Upper lobe of right lung (tissue), 1 donor: ENCODE measurements at regions not wholly inside any gene's neighbourhood (a gene's known extent, or its start where the extent isn't known, plus 50 kb on each side); places are given as distances from the start of the nearest gene placed in this dataset.

Experiments
- ATAC-seq: fragments of 200-7000 bp; cut with Tn5 transposase; one replicate; pipeline ENCODE4 v1.9.1; 2020; ENCODE audit warnings: mild to moderate bottlenecking, moderate library complexity
- DNase-seq: peaks from one replicate; pipeline ENCODE4 v3.0.0-alpha.2; 2020
- H3K27ac ChIP-seq: fragments of 200-600 bp; one replicate; pipeline ENCODE4 v1.8.0; 2022
- H3K27me3 ChIP-seq: fragments of 200-600 bp; one replicate; pipeline ENCODE4 v1.8.0; 2022; ENCODE audit warnings: mild to moderate bottlenecking
- H3K36me3 ChIP-seq: fragments of 200-600 bp; one replicate; pipeline ENCODE4 v1.8.0; 2022
- H3K4me1 ChIP-seq: fragments of 200-600 bp; one replicate; pipeline ENCODE4 v1.8.0; 2022
- H3K4me3 ChIP-seq: fragments of 200-600 bp; one replicate; pipeline ENCODE4 v1.8.0; 2022; ENCODE audit warnings: mild to moderate bottlenecking
- H3K9me3 ChIP-seq: fragments of 200-600 bp; one replicate; pipeline ENCODE4 v1.8.0; 2022
- CTCF ChIP-seq: fragments of 200-600 bp; IDR thresholded peaks from one replicate; pipeline ENCODE4 v1.8.0; 2022; ENCODE audit warnings: antibody characterized with exemption
- intact Hi-C: fragments of 100-400 bp; cut with DNase I; formaldehyde crosslinking; loops from one replicate; pipeline ENCODE4 v1.11.0; 2022
- donor health status: DM: no; HTN: yes; CAD: no; lungs with severe emphysema.

GRCh38 chrX:115936008-115936407, 234.5 kb upstream of the AGTR2 start:
- TF ChIP-seq CTCF = no peak
- Histone ChIP-seq H3K4me3 (no peak overlapping the region), H3K4me1 (no peaks in the 10 kb centered on the region), H3K27me3 (no peaks in the 10 kb centered on the region), H3K36me3 (no peaks in the 10 kb centered on the region), H3K27ac (no peak overlapping the region), H3K9me3 (no peaks in the 10 kb centered on the region)
- no peak for ATAC-seq
- intact Hi-C loops = no loop called here
- no peak for DNase-seq

- intact Hi-C loops = no loop called here
- DNase-seq (no peak), ATAC-seq (no peak)
- no peaks in the 10 kb centered on the region for H3K4me1 ChIP-seq
- no peak overlapping the region for H3K27ac ChIP-seq
- no peaks in the 10 kb centered on the region for H3K36me3 ChIP-seq
- TF ChIP-seq CTCF = no peak
- no peaks in the 10 kb centered on the region for H3K27me3 ChIP-seq
- H3K9me3 ChIP-seq = no peaks in the 10 kb centered on the region
- no peak overlapping the region for H3K4me3 ChIP-seq
These were observed 231.5 kb upstream of the AGTR2 start for GRCh38 chrX:115939070-115939469.

- H3K4me1 ChIP-seq = no peaks in the 10 kb centered on the region
- ATAC-seq (no peak), DNase-seq (no peak)
- no peak overlapping the region for H3K4me3 ChIP-seq
- H3K36me3 ChIP-seq = no peaks in the 10 kb centered on the region
- intact Hi-C loops = no loop called here
- TF ChIP-seq CTCF = no peak
- H3K27me3 ChIP-seq = no peaks in the 10 kb centered on the region
- no peak overlapping the region for H3K27ac ChIP-seq
- H3K9me3 ChIP-seq = no peaks in the 10 kb centered on the region
These were observed 230.8 kb upstream of the AGTR2 start for GRCh38 chrX:115939636-115940160.

- DNase-seq = no peak
These were observed 230.2 kb upstream of the AGTR2 start for GRCh38 chrX:115940348-115940747.

GRCh38 chrX:115940888-115941332, 229.6 kb upstream of the AGTR2 start:
- Histone ChIP-seq H3K36me3 (no peaks in the 10 kb centered on the region), H3K27me3 (no peaks in the 10 kb centered on the region), H3K4me3 (no peak overlapping the region), H3K27ac (no peak overlapping the region), H3K9me3 (no peaks in the 10 kb centered on the region), H3K4me1 (no peaks in the 10 kb centered on the region)
- ATAC-seq (no peak), DNase-seq (no peak)
- intact Hi-C loops = no loop called here
- TF ChIP-seq CTCF = no peak

More at GRCh38 chrX:115940348-115940747, 230.2 kb upstream of the AGTR2 start:
- Histone ChIP-seq H3K4me3 (no peak overlapping the region), H3K27ac (no peak overlapping the region), H3K27me3 (no peaks in the 10 kb centered on the region), H3K4me1 (no peaks in the 10 kb centered on the region), H3K36me3 (no peaks in the 10 kb centered on the region), H3K9me3 (no peaks in the 10 kb centered on the region)
- TF ChIP-seq CTCF = no peak
- intact Hi-C loops = no loop called here
- ATAC-seq = no peak

- intact Hi-C loops = no loop called here
- ATAC-seq (no peak), DNase-seq (no peak)
- no peak overlapping the region for H3K27ac ChIP-seq
- no peaks in the 10 kb centered on the region for H3K27me3 ChIP-seq
- H3K4me1 ChIP-seq = no peaks in the 10 kb centered on the region
- no peak overlapping the region for H3K4me3 ChIP-seq
- H3K9me3 ChIP-seq = no peaks in the 10 kb centered on the region
- no peaks in the 10 kb centered on the region for H3K36me3 ChIP-seq
- no peak for TF ChIP-seq CTCF
These were observed 229.2 kb upstream of the AGTR2 start for GRCh38 chrX:115941388-115941787.
